ENCODE measurements at regions not wholly inside any gene's neighbourhood (a gene's known extent, or its start where the extent isn't known, plus 50 kb on each side); places are given as distances from the start of the nearest gene placed in this dataset.

- no peak overlapping the region for H2AFZ ChIP-seq (ENCODE audit: low read depth, low read length)
- H3K4me1 ChIP-seq (ENCODE audit: insufficient read depth, low read length): no peaks in the 10 kb centered on the region
- H3K27ac ChIP-seq (ENCODE audit: low read length): no peak overlapping the region
- TF ChIP-seq EZH2 (IDR thresholded peaks at IDR 0.05; ENCODE audit: borderline replicate concordance, low read depth, low read length, severe bottlenecking): no peak
- no peak for TF ChIP-seq CTCF (IDR thresholded peaks at IDR 0.05; ENCODE audit: borderline replicate concordance, extremely low read depth, low read length, poor library complexity, severe bottlenecking)
- DNase-seq (no peak), ATAC-seq (ENCODE audit: insufficient read depth, low read depth) (no peak)
- H4K20me1 ChIP-seq (ENCODE audit: insufficient read depth, low read length): no peaks in the 10 kb centered on the region
- H3K4me2 ChIP-seq (ENCODE audit: insufficient read depth, low read length): no peak overlapping the region
- H3K36me3 ChIP-seq (ENCODE audit: insufficient read depth, low read length): no peaks in the 10 kb centered on the region
- H3K4me3 ChIP-seq (ENCODE audit: low read depth in 1 of 2, low read length in 2 of 2): no peak overlapping the region
- H3K27me3 ChIP-seq (ENCODE audit: insufficient read depth, low read length, poor library complexity): no peaks in the 10 kb centered on the region
- no peak overlapping the region for H3K9ac ChIP-seq (ENCODE audit: low read depth, low read length)
- no peaks in the 10 kb centered on the region for H3K9me3 ChIP-seq (ENCODE audit: insufficient read depth, low read length, severe bottlenecking)
- H3K79me2 ChIP-seq (ENCODE audit: insufficient read depth, low read length): no peaks in the 10 kb centered on the region
Measured at GRCh38 chr4:22093126-22093525, 144.6 kb upstream of the KCNIP4 start.

GRCh38 chr4:22091906-22092305 is 143.3 kb upstream of the KCNIP4 start:
- Histone ChIP-seq H3K4me3 (ENCODE audit: low read depth in 1 of 2, low read length in 2 of 2) (no peak overlapping the region), H3K4me1 (ENCODE audit: insufficient read depth, low read length) (no peaks in the 10 kb centered on the region), H2AFZ (ENCODE audit: low read depth, low read length) (no peak overlapping the region), H4K20me1 (ENCODE audit: insufficient read depth, low read length) (no peaks in the 10 kb centered on the region), H3K27me3 (ENCODE audit: insufficient read depth, low read length, poor library complexity) (no peaks in the 10 kb centered on the region), H3K9ac (ENCODE audit: low read depth, low read length) (no peak overlapping the region), H3K9me3 (ENCODE audit: insufficient read depth, low read length, severe bottlenecking) (peaks cover 4% of the 10 kb centered on the region), H3K79me2 (ENCODE audit: insufficient read depth, low read length) (no peaks in the 10 kb centered on the region), H3K4me2 (ENCODE audit: insufficient read depth, low read length) (no peak overlapping the region), H3K27ac (ENCODE audit: low read length) (no peak overlapping the region), H3K36me3 (ENCODE audit: insufficient read depth, low read length) (no peaks in the 10 kb centered on the region)
- no peak for TF ChIP-seq CTCF (IDR thresholded peaks at IDR 0.05; ENCODE audit: borderline replicate concordance, extremely low read depth, low read length, poor library complexity, severe bottlenecking)
- DNase-seq (no peak), ATAC-seq (ENCODE audit: insufficient read depth, low read depth) (no peak)

- no peak for TF ChIP-seq CTCF (IDR thresholded peaks at IDR 0.05; ENCODE audit: borderline replicate concordance, extremely low read depth, low read length, poor library complexity, severe bottlenecking)
- TF ChIP-seq EZH2 (IDR thresholded peaks at IDR 0.05; ENCODE audit: borderline replicate concordance, low read depth, low read length, severe bottlenecking): no peak
- Histone ChIP-seq H4K20me1 (ENCODE audit: insufficient read depth, low read length) (no peaks in the 10 kb centered on the region), H3K4me1 (ENCODE audit: insufficient read depth, low read length) (no peaks in the 10 kb centered on the region), H3K27me3 (ENCODE audit: insufficient read depth, low read length, poor library complexity) (no peaks in the 10 kb centered on the region), H3K36me3 (ENCODE audit: insufficient read depth, low read length) (no peaks in the 10 kb centered on the region), H3K9me3 (ENCODE audit: insufficient read depth, low read length, severe bottlenecking) (peaks cover 4% of the 10 kb centered on the region), H3K4me3 (ENCODE audit: low read depth in 1 of 2, low read length in 2 of 2) (no peak overlapping the region), H3K27ac (ENCODE audit: low read length) (no peak overlapping the region), H3K79me2 (ENCODE audit: insufficient read depth, low read length) (no peaks in the 10 kb centered on the region), H3K4me2 (ENCODE audit: insufficient read depth, low read length) (no peak overlapping the region), H2AFZ (ENCODE audit: low read depth, low read length) (no peak overlapping the region), H3K9ac (ENCODE audit: low read depth, low read length) (no peak overlapping the region)
- ATAC-seq (ENCODE audit: insufficient read depth, low read depth) (no peak), DNase-seq (no peak)
Measured at GRCh38 chr4:22091352-22091717, 142.8 kb upstream of the KCNIP4 start.

- DNase-seq: no peak
Measured at GRCh38 chr4:22090661-22091351, 142.2 kb upstream of the KCNIP4 start.

More at GRCh38 chr4:22090661-22091351, 142.2 kb upstream of the KCNIP4 start:
- H3K27me3 ChIP-seq (ENCODE audit: insufficient read depth, low read length, poor library complexity): no peaks in the 10 kb centered on the region
- no peaks in the 10 kb centered on the region for H3K79me2 ChIP-seq (ENCODE audit: insufficient read depth, low read length)
- no peak for ATAC-seq (ENCODE audit: insufficient read depth, low read depth)
- TF ChIP-seq EZH2 (IDR thresholded peaks at IDR 0.05; ENCODE audit: borderline replicate concordance, low read depth, low read length, severe bottlenecking) (no peak), CTCF (IDR thresholded peaks at IDR 0.05; ENCODE audit: borderline replicate concordance, extremely low read depth, low read length, poor library complexity, severe bottlenecking) (no peak)
- peaks cover 4% of the 10 kb centered on the region for H3K9me3 ChIP-seq (ENCODE audit: insufficient read depth, low read length, severe bottlenecking)
- H2AFZ ChIP-seq (ENCODE audit: low read depth, low read length): no peak overlapping the region
- no peaks in the 10 kb centered on the region for H3K4me1 ChIP-seq (ENCODE audit: insufficient read depth, low read length)
- no peak overlapping the region for H3K4me2 ChIP-seq (ENCODE audit: insufficient read depth, low read length)
- H3K9ac ChIP-seq (ENCODE audit: low read depth, low read length): no peak overlapping the region
- no peak overlapping the region for H3K27ac ChIP-seq (ENCODE audit: low read length)
- no peaks in the 10 kb centered on the region for H4K20me1 ChIP-seq (ENCODE audit: insufficient read depth, low read length)
- no peaks in the 10 kb centered on the region for H3K36me3 ChIP-seq (ENCODE audit: insufficient read depth, low read length)
- no peak overlapping the region for H3K4me3 ChIP-seq (ENCODE audit: low read depth in 1 of 2, low read length in 2 of 2)
